ENCODE measurements at regions not wholly inside any gene's neighbourhood (a gene's known extent, or its start where the extent isn't known, plus 50 kb on each side); places are given as distances from the start of the nearest gene placed in this dataset.

DNA sequence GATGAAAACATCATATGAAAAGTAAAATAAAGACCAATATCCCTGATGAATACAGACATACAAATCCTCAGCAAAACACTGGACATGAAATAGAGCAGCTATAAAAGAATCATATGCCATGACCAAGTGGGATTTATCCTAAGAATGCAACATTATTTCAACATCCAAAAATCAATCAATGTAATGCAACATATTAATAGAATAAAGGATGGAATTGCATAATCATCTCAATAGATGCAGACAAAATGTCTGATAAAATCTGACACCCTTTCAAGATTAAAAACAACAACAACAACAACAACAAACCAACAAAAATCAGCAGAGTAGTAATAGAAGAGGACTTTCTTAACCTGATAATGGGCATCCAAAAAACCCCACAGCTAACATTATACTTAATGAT lies 63.8 kb upstream of the IL1R1 start:
- TF ChIP-seq POLR2AphosphoS5 (IDR thresholded peaks at IDR 0.05) (no peak), CTCF (IDR thresholded peaks at IDR 0.05) (no peak)
